Naive B cell (primary cell): ENCODE measurements at regions not wholly inside any gene's neighbourhood (a gene's known extent, or its start where the extent isn't known, plus 50 kb on each side); places are given as distances from the start of the nearest gene placed in this dataset.
"Not testable (repeated sequence)": the region's sequence is repeated elsewhere in the genome, so short reads cannot be mapped to it uniquely, and the experiment has no call there.

ENCODE experiments used
- ATAC-seq, 2 donors: fragments of 150-1000 bp; cut with Tn5 transposase; 2 replicates each; pipeline ENCODE4 v1.10.0; 2021; ENCODE audit warnings: low read depth in 2 of 2, mild to moderate bottlenecking in 2 of 2, moderate library complexity in 2 of 2
- DNase-seq: peaks from one replicate; pipeline ENCODE4 v3.0.0; 2022
- H3K27ac Mint-ChIP-seq, 6 donors: one replicate each; pipeline ENCODE4 v1.8.0; 2020 to 2022; ENCODE audit warnings: mild to moderate bottlenecking in 6 of 6, mixed read lengths in 6 of 6, moderate library complexity in 5 of 6, inconsistent platforms in 2 of 6
- H3K27me3 Mint-ChIP-seq, 3 donors: one replicate each; pipeline ENCODE4 v1.8.0; 2021 to 2022; ENCODE audit warnings: mixed read lengths in 3 of 3, mild to moderate bottlenecking in 1 of 3
- H3K36me3 Mint-ChIP-seq, 2 donors: one replicate each; pipeline ENCODE4 v1.8.0; 2020 to 2022; ENCODE audit warnings: mixed read lengths in 2 of 2, inconsistent platforms in 1 of 2, mild to moderate bottlenecking in 1 of 2
- H3K4me1 Mint-ChIP-seq, 3 donors: one replicate each; pipeline ENCODE4 v1.8.0; 2020 to 2022; ENCODE audit warnings: mixed read lengths in 3 of 3, inconsistent platforms in 1 of 3, mild to moderate bottlenecking in 1 of 3, moderate library complexity in 1 of 3
- H3K4me3 Mint-ChIP-seq, 8 donors: one replicate each; pipeline ENCODE4 v1.8.0; 2020 to 2022; ENCODE audit warnings: mild to moderate bottlenecking in 8 of 8, mixed read lengths in 8 of 8, moderate library complexity in 8 of 8, inconsistent platforms in 2 of 8
- H3K9me3 Mint-ChIP-seq, 7 donors: one replicate each; pipeline ENCODE4 v1.8.0; 2020 to 2022; ENCODE audit warnings: mixed read lengths in 7 of 7, mild to moderate bottlenecking in 5 of 7, inconsistent platforms in 2 of 7, moderate library complexity in 1 of 7

DNA sequence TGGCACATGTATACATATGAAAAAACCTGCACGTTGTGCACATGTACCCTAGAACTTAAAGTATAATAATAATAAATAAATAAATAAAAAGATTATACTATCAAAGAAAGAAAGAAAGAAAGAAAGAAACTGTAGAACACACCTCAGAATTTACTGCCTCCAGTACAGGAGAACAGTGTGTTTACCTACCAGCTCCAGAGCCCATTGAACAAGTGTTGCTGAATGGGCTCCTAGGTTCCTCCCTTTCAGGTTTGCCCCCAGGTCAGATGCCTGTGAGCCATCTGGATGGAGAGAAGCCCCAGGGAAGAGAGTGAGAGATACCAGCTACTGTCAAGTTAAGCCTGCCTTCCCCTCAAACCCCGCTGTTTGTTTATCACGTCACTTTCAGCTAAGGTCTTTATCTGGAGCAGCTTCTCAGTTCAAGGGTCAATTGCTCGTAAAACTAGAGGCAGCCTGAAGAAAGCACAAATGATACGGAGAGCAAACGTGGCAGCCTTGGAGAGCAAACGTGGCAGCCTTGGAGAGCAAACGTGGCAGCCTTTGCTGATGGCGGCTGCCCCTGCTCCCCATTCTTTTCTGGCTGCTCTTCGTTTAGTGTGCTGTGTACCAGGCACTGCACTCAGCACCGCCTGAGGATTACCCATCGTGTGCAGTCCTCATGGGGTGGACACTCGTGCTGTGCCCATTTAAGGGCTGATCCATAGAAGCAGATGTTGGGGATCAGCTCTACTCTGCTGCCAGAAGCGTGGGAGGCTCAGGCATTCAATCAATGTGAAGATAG lies 111.7 kb downstream of the ADAMTS15 start:
- Mint-ChIP-seq H3K4me3 (no peak overlapping the region), H3K4me1 (no peaks in the 10 kb centered on the region), H3K27ac (no peak overlapping the region), H3K27me3 (peaks cover 0 to 15% (median 0%) of the 10 kb centered on the region in 3 donors), H3K36me3 (no peaks in the 10 kb centered on the region), H3K9me3 (peaks cover 0 to 7% (median 4%) of the 10 kb centered on the region in 7 donors)
- ATAC-seq (no peak), DNase-seq (no peak)

DNA sequence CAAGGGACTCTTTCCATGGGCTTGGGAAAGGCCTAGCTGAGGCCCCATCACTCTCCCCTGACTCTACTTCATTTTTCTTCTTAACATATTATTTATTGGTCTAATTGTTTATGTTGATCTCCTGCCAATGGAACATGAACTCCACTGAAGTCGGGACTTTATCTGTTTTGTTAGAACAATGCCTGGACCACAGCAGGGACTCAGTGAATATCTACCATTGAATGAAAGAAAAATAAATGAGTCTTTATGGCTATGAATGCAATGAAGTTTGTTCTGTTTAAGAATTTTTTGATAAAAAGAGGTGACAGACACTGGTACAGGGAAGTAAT lies 112.3 kb downstream of the ADAMTS15 start:
- Mint-ChIP-seq H3K27ac (no peak overlapping the region), H3K4me1 (no peaks in the 10 kb centered on the region), H3K36me3 (no peaks in the 10 kb centered on the region), H3K9me3 (peaks cover 0 to 7% (median 4%) of the 10 kb centered on the region in 7 donors), H3K27me3 (peaks cover 0 to 11% (median 0%) of the 10 kb centered on the region in 3 donors), H3K4me3 (no peak overlapping the region)
- ATAC-seq (no peak), DNase-seq (no peak)

DNA sequence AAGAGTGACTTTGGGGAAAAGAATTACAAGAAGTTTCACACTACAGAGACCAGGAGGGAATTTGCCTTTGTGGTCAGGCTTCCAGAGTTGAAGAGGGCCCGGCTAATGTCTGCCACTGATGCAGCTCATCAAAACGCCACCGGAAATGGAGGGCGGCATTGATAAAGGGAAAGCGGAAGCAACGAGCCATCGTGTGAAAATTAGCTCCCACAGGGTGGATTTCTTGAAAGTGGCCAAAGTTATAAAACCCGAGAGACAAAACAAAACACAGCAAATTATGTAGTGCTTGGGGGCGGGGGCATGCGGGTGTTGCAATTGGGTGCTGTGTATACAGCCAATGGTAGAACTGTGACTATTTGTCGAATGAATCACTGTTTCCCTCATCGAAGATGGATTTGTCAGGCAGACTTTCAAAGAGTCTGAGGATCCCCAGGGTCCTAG lies 113.0 kb downstream of the ADAMTS15 start:
- Mint-ChIP-seq H3K4me3 (no peak overlapping the region), H3K9me3 (peaks cover 0 to 7% (median 4%) of the 10 kb centered on the region in 7 donors), H3K27me3 (peaks cover 0 to 11% (median 0%) of the 10 kb centered on the region in 3 donors), H3K4me1 (no peaks in the 10 kb centered on the region), H3K36me3 (no peaks in the 10 kb centered on the region), H3K27ac (no peak overlapping the region)
- ATAC-seq = no peak
- DNase-seq = no peak

DNA sequence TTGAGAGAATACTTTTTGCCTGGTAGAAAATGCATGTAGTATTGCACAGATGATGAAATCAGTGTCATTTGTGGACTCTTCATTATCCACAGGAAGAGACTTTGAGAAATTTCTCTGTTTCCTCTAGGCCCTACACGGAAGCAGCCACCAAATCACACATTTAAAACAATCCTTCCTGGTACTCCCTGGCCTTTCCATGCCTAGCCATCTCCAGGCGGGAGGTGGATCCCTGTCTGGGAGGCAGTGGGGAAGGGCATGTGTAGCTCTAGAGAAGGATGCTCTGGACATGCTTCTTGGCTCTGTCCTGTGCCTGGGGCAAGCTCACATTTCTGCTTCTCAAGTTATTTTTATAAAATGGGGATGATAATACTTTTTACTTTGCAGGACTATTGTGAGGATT lies 114.1 kb downstream of the ADAMTS15 start:
- no peaks in the 10 kb centered on the region for H3K4me1 Mint-ChIP-seq
- no peaks in the 10 kb centered on the region for H3K36me3 Mint-ChIP-seq
- ATAC-seq (no peak), DNase-seq (no peak)
- H3K27ac Mint-ChIP-seq = no peak overlapping the region
- peaks cover 0 to 14% (median 0%) of the 10 kb centered on the region in 3 donors for H3K27me3 Mint-ChIP-seq
- no peak overlapping the region for H3K4me3 Mint-ChIP-seq
- peaks cover 0 to 7% (median 4%) of the 10 kb centered on the region in 7 donors for H3K9me3 Mint-ChIP-seq

DNA sequence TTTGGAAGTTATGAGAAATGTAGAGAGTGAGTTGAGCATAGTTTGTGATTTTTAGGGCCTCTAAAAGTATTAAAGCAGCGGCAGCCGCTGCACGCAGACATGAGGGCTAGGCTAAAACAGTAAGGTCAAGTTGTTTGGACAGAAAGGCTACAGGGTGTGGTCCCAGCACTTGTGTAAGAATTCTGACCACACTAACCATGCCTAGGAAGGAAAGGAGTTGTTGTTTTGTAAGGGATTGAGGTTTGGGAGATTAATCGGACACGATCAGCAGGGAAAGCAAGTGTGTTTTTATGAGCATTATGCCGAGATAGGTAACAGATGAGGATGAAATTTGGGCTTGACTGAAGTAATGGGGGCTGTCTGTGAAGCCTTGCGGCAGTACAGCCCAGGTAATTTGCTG lies 117.9 kb downstream of the ADAMTS15 start:
- not testable (repeated sequence) for H3K36me3 Mint-ChIP-seq, DNase-seq, H3K4me1 Mint-ChIP-seq, ATAC-seq, H3K4me3 Mint-ChIP-seq, H3K9me3 Mint-ChIP-seq, H3K27ac Mint-ChIP-seq
- peaks cover 0 to 21% (median 15%) of the 10 kb centered on the region in 3 donors for H3K27me3 Mint-ChIP-seq

DNA sequence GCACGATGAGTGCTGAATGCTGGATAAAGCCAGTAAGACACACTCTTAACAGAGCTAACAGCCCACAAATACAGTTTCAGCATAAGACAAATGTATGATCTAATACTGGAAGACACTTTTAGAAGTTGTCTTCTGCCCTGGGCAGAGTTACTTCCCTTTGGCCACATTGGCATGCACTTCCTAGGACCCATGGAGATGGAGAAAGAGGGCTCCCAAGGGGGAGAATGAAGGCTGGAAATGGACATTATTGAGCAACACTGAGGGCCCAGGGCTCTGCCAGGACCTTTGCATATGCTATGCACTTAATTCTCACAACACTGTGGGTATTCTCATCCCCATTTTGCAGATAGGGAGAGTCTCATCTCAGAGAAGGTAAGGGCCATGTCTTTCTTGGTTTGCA lies 123.1 kb downstream of the ADAMTS15 start:
- Mint-ChIP-seq H3K4me3 (no peak overlapping the region), H3K27ac (no peak overlapping the region), H3K9me3 (peaks cover 0 to 3% (median 0%) of the 10 kb centered on the region in 7 donors), H3K27me3 (peaks cover 0 to 21% (median 20%) of the 10 kb centered on the region in 3 donors), H3K4me1 (no peaks in the 10 kb centered on the region), H3K36me3 (no peaks in the 10 kb centered on the region)
- ATAC-seq = no peak
- no peak for DNase-seq

DNA sequence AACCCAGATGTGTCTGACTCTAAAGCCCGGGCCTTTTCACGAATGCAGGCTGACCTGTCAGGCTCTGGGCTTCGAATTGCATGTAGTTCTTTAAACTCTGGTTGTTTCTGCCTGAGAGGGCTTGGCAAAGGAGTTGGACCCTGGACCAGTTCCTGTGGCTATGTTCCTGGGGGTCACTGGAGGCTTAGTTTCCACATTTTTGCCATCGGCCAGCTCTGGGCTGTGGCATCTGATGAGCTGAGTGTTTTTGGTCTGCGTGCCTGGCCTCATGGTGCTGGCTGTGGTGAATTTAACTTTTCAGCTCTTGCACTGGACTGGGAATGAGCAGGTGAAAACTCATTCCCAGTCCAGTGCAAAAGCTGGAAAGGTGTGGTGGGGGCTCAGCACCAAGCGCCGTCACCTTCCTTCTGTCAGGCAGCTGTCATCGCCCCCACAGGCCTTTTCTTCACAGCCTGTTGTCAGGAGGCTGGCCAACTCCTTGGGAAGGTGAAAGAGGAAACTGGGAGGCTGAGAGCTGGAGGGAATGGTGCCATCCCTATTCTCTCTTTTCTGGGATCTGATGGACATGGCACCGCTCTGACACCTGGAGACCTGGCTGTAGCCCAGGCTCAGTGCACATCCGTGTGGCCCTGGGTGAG lies 123.6 kb downstream of the ADAMTS15 start:
- Mint-ChIP-seq H3K4me1 (no peaks in the 10 kb centered on the region), H3K27me3 (peaks cover 0 to 21% (median 20%) of the 10 kb centered on the region in 3 donors), H3K9me3 (peaks cover 0 to 3% (median 0%) of the 10 kb centered on the region in 7 donors), H3K36me3 (no peaks in the 10 kb centered on the region), H3K27ac (no peak overlapping the region), H3K4me3 (peak overlapping the region in 1 of 8 donors; percentile 6)
- no peak for DNase-seq
- no peak for ATAC-seq

DNA sequence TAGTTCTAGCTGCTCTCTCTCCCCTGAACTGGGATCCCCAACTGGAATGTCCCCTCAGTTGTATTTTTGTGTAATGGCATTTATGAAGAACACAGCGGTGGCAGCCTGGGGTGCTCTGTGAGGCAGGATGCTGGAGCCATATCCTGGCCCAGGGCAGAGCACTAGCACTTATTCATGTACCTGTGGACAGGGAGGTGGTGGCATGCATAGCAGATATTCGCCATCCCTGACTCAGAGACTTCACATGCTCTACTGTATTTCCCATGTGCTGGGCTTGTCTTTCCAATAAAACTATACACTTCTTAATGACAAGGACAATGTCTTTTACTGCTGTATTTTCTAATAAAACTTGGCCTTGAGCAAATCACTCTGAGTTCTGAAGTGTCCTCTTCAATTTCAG lies 125.3 kb downstream of the ADAMTS15 start:
- no peak for DNase-seq
- Mint-ChIP-seq H3K27me3 (peaks cover 0 to 12% (median 5%) of the 10 kb centered on the region in 3 donors), H3K27ac (no peak overlapping the region), H3K4me3 (no peak overlapping the region), H3K36me3 (no peaks in the 10 kb centered on the region), H3K4me1 (no peaks in the 10 kb centered on the region), H3K9me3 (no peaks in the 10 kb centered on the region)
- ATAC-seq = no peak

DNA sequence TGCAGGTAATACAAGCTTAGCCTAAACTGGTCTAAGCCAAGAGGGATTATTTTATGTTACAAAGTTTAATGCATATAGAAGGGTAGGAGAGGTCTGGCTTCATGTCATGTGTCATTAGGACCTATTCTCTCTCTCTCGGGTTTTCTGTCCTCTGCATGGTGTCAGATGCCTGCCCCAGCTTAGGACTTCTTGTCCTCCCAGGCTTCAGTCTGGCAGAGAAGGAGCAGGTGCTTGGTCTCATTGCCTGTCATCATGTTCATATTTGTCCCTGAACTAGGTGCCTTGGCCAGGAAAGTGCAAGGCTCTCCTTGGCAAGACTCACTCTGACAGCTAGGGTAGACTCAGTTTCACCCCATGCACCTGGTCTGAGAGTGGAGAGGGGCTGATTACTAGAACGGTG lies 126.3 kb downstream of the ADAMTS15 start:
- no peak for DNase-seq
- no peak for ATAC-seq
- peaks cover 0 to 5% (median 0%) of the 10 kb centered on the region in 3 donors for H3K27me3 Mint-ChIP-seq
- no peaks in the 10 kb centered on the region for H3K9me3 Mint-ChIP-seq
- no peaks in the 10 kb centered on the region for H3K36me3 Mint-ChIP-seq
- H3K4me1 Mint-ChIP-seq = no peaks in the 10 kb centered on the region
- H3K4me3 Mint-ChIP-seq = no peak overlapping the region
- no peak overlapping the region for H3K27ac Mint-ChIP-seq

DNA sequence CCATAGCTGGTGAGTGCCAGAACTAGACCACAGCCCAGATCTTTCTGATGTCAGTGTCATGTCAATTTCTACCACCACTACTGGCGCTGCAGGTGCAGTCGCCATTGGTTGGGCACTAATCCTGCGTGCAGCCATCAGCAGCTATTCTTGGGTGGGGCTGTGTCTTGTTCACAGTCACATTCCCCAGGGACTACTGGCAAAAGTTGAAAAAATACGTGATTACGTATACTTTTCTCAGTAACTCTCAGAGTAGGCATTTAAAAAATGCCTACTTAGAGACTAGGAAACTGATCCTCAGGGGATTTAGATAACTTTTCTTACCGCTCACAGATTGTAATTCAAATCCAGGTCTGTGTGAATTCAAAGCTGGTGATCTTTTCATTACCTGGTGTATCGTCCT lies 127.7 kb downstream of the ADAMTS15 start:
- Mint-ChIP-seq H3K4me1 (no peaks in the 10 kb centered on the region), H3K27me3 (peaks cover 0 to 5% (median 2%) of the 10 kb centered on the region in 3 donors), H3K4me3 (no peak overlapping the region), H3K36me3 (no peaks in the 10 kb centered on the region), H3K27ac (no peak overlapping the region), H3K9me3 (no peaks in the 10 kb centered on the region)
- ATAC-seq = no peak
- DNase-seq = no peak

DNA sequence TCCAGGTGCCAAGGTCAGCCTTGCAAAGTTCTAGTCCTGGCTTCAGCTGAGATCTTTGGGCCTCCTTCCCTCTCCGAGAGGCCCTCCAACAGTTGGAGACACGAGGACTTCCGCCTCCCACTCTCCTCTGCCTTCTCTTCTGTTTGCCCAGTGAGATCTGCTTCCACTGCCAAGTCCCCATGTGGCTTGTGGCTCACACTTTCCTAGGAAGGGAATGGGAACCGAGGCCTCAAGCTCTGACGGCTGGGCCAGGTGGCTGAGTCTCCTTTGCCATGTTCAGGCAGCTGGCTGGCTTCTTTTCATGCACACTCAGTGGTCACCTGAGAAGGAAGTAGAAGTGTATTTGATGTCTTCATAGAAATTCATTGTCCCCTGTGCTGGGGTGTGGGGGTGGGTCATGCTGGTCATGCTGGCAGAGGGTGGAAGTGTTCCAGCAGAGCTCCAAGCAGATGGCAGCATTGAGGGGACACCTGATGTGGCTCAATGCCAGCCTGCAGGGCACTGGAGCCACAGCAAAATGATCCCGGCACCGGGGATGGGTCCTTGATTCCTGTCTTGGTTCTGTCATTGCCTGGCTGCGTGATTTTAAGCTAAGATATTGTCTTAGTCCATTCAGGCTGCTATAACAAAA lies 130.4 kb downstream of the ADAMTS15 start:
- no peak for DNase-seq
- H3K27me3 Mint-ChIP-seq = peaks cover 7 to 18% (median 8%) of the 10 kb centered on the region in 3 donors
- H3K9me3 Mint-ChIP-seq = peaks cover 0 to 4% (median 1%) of the 10 kb centered on the region in 7 donors
- H3K4me3 Mint-ChIP-seq = no peak overlapping the region
- H3K27ac Mint-ChIP-seq = no peak overlapping the region
- no peak for ATAC-seq
- H3K4me1 Mint-ChIP-seq = no peaks in the 10 kb centered on the region
- no peaks in the 10 kb centered on the region for H3K36me3 Mint-ChIP-seq

DNA sequence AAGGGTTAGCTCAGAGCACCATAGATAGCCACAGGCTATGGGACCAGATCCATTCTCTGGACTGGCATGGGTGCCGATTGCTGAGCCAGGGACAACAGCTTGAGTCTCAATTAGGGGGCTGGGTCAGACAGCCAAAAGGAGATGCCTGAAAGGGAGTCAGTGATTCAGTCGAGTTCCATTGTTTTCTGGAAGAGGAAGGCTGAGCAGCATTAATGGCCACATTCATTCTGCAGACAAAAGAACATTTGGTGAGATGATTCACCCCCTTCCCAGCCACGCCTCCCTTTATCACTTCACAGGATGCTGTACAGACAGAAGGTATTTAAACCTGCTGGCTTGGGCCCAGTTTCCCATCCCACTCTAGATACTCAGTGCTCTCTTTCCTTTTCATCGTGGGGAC lies 131.9 kb downstream of the ADAMTS15 start:
- H3K27me3 Mint-ChIP-seq = peaks cover 7 to 13% (median 8%) of the 10 kb centered on the region in 3 donors
- no peaks in the 10 kb centered on the region for H3K4me1 Mint-ChIP-seq
- peaks cover 0 to 4% (median 1%) of the 10 kb centered on the region in 7 donors for H3K9me3 Mint-ChIP-seq
- DNase-seq = no peak
- no peak overlapping the region for H3K27ac Mint-ChIP-seq
- ATAC-seq = no peak
- no peak overlapping the region for H3K4me3 Mint-ChIP-seq
- H3K36me3 Mint-ChIP-seq = no peaks in the 10 kb centered on the region

DNA sequence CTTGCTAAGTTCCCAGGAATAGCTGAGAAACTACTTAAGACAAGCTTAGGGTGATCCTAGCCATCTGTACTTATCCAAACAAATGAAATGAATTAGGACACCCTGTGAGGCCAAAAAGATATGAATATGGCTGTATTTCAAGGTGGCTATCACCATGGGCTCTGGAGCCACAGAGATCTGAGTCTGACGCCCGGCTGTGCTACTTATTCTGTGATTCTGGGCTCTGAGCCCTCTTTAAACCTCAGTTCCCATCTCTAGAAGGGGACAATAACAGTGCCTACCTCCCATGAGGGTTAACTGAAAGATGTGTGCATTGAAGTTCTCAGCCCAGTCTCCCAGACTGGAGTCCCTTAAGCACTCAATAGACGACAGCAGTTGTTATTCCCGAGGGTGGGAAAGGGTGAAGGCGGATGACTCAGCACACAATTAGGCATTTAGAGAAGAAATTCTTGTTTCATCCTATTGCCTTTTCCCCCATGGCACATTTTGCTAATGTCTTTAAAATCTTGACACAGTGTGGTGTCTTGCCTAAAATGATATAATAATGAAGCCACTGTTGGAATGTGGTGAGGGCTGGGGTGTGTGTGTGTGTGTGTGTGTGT lies 132.5 kb downstream of the ADAMTS15 start:
- ATAC-seq = no peak
- H3K9me3 Mint-ChIP-seq = peaks cover 0 to 4% (median 1%) of the 10 kb centered on the region in 7 donors
- H3K4me3 Mint-ChIP-seq = no peak overlapping the region
- no peak for DNase-seq
- no peak overlapping the region for H3K27ac Mint-ChIP-seq
- H3K4me1 Mint-ChIP-seq = no peaks in the 10 kb centered on the region
- peaks cover 7 to 13% (median 8%) of the 10 kb centered on the region in 3 donors for H3K27me3 Mint-ChIP-seq
- no peaks in the 10 kb centered on the region for H3K36me3 Mint-ChIP-seq
